GM21723 (cell line): ENCODE measurements at regions not wholly inside any gene's neighbourhood (a gene's known extent, or its start where the extent isn't known, plus 50 kb on each side); places are given as distances from the start of the nearest gene placed in this dataset.

Experiments
- ATAC-seq: cut with Tn5 transposase; IDR thresholded peaks from one replicate; pipeline ENCODE4 v1.9.1; 2021; ENCODE audit warnings: mild to moderate bottlenecking, moderate library complexity; ENCODE audit not compliant: unreplicated experiment

DNA sequence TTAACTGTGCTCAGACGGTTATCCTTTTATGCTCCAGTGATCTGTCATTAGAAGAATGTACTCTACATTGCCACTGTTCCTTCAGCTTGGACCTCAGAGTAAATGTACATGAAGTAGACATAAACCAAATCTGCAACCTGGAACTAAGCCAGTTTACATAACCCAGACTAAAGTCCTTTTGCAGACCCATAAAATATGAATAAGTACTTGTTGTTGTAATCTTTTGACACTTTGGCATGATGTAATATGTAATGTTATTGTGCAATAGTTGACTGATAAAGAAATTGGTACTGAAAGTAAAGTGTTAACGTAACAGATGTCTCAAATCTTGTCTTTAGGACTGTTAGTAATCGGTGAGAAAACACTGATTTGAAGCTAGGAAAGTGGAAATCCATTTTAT lies 115.8 kb upstream of the SORCS1 start:
- ATAC-seq: no peak

DNA sequence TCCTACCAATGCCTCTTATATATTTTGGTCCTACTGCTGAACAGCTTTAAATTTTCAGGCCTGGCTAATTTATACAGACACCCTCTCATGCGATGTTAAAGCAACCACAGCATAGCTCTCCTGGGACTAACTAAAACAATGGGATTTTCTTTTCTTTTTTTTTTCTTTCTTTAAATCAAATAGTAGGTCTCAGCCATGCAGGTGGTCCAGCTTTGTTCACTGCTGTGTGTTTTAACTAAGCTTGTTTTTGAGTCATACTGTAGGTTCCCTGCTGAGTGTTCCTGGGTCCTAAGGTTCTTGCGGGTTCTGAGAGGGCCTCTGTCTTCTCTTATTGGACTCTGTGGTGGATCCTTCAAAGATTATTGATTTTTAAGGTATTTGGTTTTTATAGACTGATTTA lies 113.1 kb upstream of the SORCS1 start:
- ATAC-seq: no peak

- no peak for ATAC-seq
These were observed 111.3 kb upstream of the SORCS1 start for GRCh38 chr10:107275806-107276205.

DNA sequence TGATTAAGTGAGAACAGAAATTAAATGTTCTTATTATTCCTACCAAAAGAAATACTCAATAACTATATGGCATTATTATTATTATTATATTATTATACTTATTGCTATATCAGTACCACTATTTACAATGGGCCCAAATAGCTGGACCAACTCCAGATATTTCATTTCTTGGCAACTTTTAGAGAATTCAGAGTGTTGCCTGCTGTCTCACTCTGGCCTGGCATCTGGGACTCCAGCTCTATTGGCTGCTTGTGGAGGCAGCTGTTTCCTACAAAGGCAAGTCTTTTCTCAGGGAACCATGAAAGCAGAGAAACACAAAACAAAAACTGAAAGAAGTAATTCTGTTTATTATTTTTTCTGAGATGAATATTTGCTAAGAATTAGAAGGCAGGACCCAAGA lies 105.1 kb upstream of the SORCS1 start:
- no peak for ATAC-seq

DNA sequence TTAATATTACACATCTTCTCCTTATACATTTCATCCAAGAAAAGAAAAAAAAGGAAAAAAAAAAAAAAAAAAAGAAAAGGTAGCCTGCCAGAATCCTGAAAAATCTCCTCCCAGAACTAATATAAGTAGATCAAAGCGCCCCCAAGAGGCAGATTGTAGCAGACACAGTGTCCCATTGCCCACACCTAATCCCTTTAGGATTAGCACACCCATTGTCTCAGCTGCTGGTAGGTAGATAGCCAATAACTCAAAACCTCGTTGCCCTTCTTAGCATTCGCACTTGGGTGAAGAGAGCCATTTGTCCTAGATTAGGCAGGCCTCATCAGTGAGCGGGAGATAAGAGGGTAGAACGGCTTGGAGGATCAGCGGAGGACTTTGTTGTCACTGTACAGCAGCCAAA lies 100.2 kb upstream of the SORCS1 start:
- no peak for ATAC-seq

GRCh38 chr10:107244122-107244521 lies 79.6 kb upstream of the SORCS1 start:
- no peak for ATAC-seq

GRCh38 chr10:107238275-107238674 lies 73.8 kb upstream of the SORCS1 start:
- ATAC-seq: no peak

- ATAC-seq: no peak
These were observed 67.5 kb upstream of the SORCS1 start for GRCh38 chr10:107232013-107232412.

GRCh38 chr10:107230887-107231286 lies 66.4 kb upstream of the SORCS1 start:
- ATAC-seq: no peak

GRCh38 chr10:107215681-107216080 lies 51.2 kb upstream of the SORCS1 start:
- no peak for ATAC-seq
